ENCODE measurements at regions not wholly inside any gene's neighbourhood (a gene's known extent, or its start where the extent isn't known, plus 50 kb on each side); places are given as distances from the start of the nearest gene placed in this dataset.
A peak's percentile ranks its signal among the peaks of the same experiment; 100 is the strongest.
"Not testable (repeated sequence)": the region's sequence is repeated elsewhere in the genome, so short reads cannot be mapped to it uniquely, and the experiment has no call there.

GRCh38 chr11:93908689-93909088, 58.3 kb upstream of the VSTM5 start:
- TF ChIP-seq EP300 (IDR thresholded peaks at IDR 0.05), result no peak
- TF ChIP-seq, protein P1, sequence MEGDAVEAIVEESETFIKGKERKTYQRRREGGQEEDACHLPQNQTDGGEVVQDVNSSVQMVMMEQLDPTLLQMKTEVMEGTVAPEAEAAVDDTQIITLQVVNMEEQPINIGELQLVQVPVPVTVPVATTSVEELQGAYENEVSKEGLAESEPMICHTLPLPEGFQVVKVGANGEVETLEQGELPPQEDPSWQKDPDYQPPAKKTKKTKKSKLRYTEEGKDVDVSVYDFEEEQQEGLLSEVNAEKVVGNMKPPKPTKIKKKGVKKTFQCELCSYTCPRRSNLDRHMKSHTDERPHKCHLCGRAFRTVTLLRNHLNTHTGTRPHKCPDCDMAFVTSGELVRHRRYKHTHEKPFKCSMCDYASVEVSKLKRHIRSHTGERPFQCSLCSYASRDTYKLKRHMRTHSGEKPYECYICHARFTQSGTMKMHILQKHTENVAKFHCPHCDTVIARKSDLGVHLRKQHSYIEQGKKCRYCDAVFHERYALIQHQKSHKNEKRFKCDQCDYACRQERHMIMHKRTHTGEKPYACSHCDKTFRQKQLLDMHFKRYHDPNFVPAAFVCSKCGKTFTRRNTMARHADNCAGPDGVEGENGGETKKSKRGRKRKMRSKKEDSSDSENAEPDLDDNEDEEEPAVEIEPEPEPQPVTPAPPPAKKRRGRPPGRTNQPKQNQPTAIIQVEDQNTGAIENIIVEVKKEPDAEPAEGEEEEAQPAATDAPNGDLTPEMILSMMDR (IDR thresholded peaks at IDR 0.05), result no peak
- TF ChIP-seq POLR2A (IDR thresholded peaks at IDR 0.05), result no peak
- TF ChIP-seq POLR2AphosphoS5 (IDR thresholded peaks at IDR 0.05), result no peak
- Histone ChIP-seq H3K4me3 (no peak overlapping the region), H3K36me3 (no peaks in the 10 kb centered on the region), H3K9me3 (no peaks in the 10 kb centered on the region), H3K27me3 (no peaks in the 10 kb centered on the region), H3K4me1 (no peaks in the 10 kb centered on the region), H3K27ac (no peak overlapping the region)
- no peak for DNase-seq (ENCODE audit: low spot score in 2 of 2)
- 36% methylated on average over 2 of the region's 2 CpGs for WGBS

DNA sequence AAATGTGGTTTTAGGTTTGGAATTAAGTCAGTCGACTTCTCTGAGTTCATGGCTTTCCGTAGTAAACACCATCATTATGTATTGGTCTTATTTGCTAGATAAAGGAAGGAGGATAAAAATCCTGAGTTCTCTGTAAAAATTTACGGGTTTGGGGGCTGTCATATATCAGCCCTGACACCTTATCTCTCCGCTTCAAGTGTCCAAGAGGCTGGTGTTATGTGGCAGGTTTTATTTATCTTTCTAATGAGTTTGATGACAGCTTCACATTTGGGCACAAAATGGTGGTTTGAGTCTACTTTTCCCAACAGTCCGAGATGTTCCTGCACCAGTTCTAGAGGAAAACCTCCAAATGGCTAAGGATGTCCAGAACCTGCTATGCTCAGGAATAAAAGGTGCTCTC, 67.3 kb upstream of the VSTM5 start:
- WGBS, result 81% methylated on average over 5 of the region's 5 CpGs
- TF ChIP-seq, protein P1 (IDR thresholded peaks at IDR 0.05), result no peak
- TF ChIP-seq POLR2A (IDR thresholded peaks at IDR 0.05) (no peak), EP300 (IDR thresholded peaks at IDR 0.05) (no peak), POLR2AphosphoS5 (IDR thresholded peaks at IDR 0.05) (no peak)

DNA sequence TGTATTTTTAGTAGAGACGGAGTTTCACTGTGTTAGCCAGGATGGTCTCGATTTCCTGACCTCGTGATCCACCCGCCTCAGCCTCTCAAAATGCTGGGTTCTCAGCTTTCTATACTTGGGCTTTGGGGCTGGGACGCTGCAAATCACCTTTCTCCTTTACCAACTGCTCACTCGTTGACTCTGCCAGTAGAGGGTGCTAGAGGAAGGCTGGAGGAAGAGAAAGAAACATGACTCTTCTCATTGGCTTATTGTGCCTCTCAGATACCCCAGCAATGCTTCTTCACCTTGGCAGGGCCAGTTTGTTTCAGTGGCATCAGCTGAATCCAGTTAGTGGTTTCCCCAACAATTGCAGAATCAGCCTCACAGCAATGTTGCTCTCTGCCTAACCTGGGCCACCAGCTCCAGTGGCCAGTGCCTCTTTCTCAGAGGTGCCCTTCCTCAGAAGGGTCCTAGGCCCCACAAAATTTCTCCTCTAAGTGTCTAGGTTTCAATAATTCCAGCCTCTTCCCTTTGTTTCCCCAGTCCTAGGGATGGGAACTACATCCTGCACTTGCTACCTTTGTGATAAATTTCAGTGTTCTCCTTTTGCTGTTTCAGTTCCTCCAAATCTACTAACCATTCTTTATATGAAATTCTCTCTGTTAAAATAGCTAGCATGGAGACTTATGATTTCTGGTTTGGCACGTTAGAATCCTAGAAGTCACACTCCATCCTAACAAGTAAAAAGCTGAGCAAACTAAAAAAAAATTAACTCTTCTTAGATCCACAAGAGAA, 71.5 kb upstream of the VSTM5 start:
- Histone ChIP-seq H3K36me3 (no peaks in the 10 kb centered on the region), H3K4me3 (no peak overlapping the region), H3K27me3 (no peaks in the 10 kb centered on the region), H3K9me3 (no peaks in the 10 kb centered on the region), H3K4me1 (no peaks in the 10 kb centered on the region), H3K27ac (no peak overlapping the region)
- WGBS, result 26% methylated on average over 7 of the region's 7 CpGs
- no peak for DNase-seq (ENCODE audit: low spot score in 2 of 2)
- TF ChIP-seq, protein P1 (IDR thresholded peaks at IDR 0.05), result peak in 1 of 2 donors; percentile 40
- no peak for TF ChIP-seq POLR2AphosphoS5 (IDR thresholded peaks at IDR 0.05)

More for the DNA sequence above, 67.3 kb upstream of the VSTM5 start:
- DNase-seq (ENCODE audit: low spot score in 2 of 2), result no peak
- Histone ChIP-seq H3K4me3 (no peak overlapping the region), H3K9me3 (no peaks in the 10 kb centered on the region), H3K36me3 (no peaks in the 10 kb centered on the region), H3K4me1 (no peaks in the 10 kb centered on the region), H3K27me3 (no peaks in the 10 kb centered on the region), H3K27ac (no peak overlapping the region)

- Histone ChIP-seq H3K4me3 (no peak overlapping the region), H3K27me3 (no peaks in the 10 kb centered on the region), H3K36me3 (no peaks in the 10 kb centered on the region), H3K9me3 (no peaks in the 10 kb centered on the region), H3K4me1 (no peaks in the 10 kb centered on the region), H3K27ac (no peak overlapping the region)
- TF ChIP-seq POLR2AphosphoS5 (IDR thresholded peaks at IDR 0.05), result no peak
- TF ChIP-seq, protein P1 (IDR thresholded peaks at IDR 0.05), result no peak
- no peak for TF ChIP-seq EP300 (IDR thresholded peaks at IDR 0.05)
- no peak for TF ChIP-seq POLR2A (IDR thresholded peaks at IDR 0.05)
- WGBS, result 66% methylated on average over 4 of the region's 4 CpGs
- DNase-seq (ENCODE audit: low spot score in 2 of 2), result no peak
Measured at GRCh38 chr11:93922830-93923229, 72.4 kb upstream of the VSTM5 start.

GRCh38 chr11:93926099-93926498, 75.7 kb upstream of the VSTM5 start:
- not testable (repeated sequence) for H3K4me3 ChIP-seq; H3K27me3 ChIP-seq; H3K9me3 ChIP-seq; DNase-seq (ENCODE audit: low spot score in 2 of 2); H3K4me1 ChIP-seq; H3K27ac ChIP-seq; H3K36me3 ChIP-seq
- WGBS, result 75% methylated on average over 2 of the region's 2 CpGs

- H3K27me3 ChIP-seq, result no peaks in the 10 kb centered on the region
- no peaks in the 10 kb centered on the region for H3K36me3 ChIP-seq
- WGBS, result 89% methylated on average over 1 of the region's 1 CpG
- H3K4me3 ChIP-seq, result no peak overlapping the region
- DNase-seq (ENCODE audit: low spot score in 2 of 2), result no peak
- TF ChIP-seq EP300 (IDR thresholded peaks at IDR 0.05) (no peak), POLR2AphosphoS5 (IDR thresholded peaks at IDR 0.05) (no peak), POLR2A (IDR thresholded peaks at IDR 0.05) (no peak)
- TF ChIP-seq, protein P1 (IDR thresholded peaks at IDR 0.05), result no peak
- H3K27ac ChIP-seq, result no peak overlapping the region
- H3K4me1 ChIP-seq, result no peaks in the 10 kb centered on the region
- no peaks in the 10 kb centered on the region for H3K9me3 ChIP-seq
Measured at GRCh38 chr11:93929407-93929806, 79.0 kb upstream of the VSTM5 start.
